BE2C (cell line): ENCODE measurements at regions not wholly inside any gene's neighbourhood (a gene's known extent, or its start where the extent isn't known, plus 50 kb on each side); places are given as distances from the start of the nearest gene placed in this dataset.
"Not testable (repeated sequence)": the region's sequence is repeated elsewhere in the genome, so short reads cannot be mapped to it uniquely, and the experiment has no call there.

Source experiments
- DNase-seq: peaks from one replicate; pipeline ENCODE4 v3.0.0-alpha.2; 2020
- H3K27me3 ChIP-seq: fragments of 250-450 bp; sonication (Bioruptor Pico); 2 replicates; pipeline ENCODE4 v1.5.1; 2020; ENCODE audit warnings: mild to moderate bottlenecking
- H3K36me3 ChIP-seq: fragments of 250-450 bp; sonication (Bioruptor Pico); 2 replicates; pipeline ENCODE4 v1.5.1; 2020; ENCODE audit warnings: mild to moderate bottlenecking
- H3K4me1 ChIP-seq: fragments of 250-450 bp; sonication (Bioruptor Pico); 2 replicates; pipeline ENCODE4 v1.5.1; 2020
- H3K4me3 ChIP-seq: 2 replicates; pipeline ENCODE4 v1.5.1; 2011; ENCODE audit warnings: low read depth, low read length
- H3K9me3 ChIP-seq: fragments of 250-450 bp; sonication (Bioruptor Pico); 2 replicates; pipeline ENCODE4 v1.5.1; 2020
- CTCF ChIP-seq: IDR thresholded peaks from 2 replicates; pipeline ENCODE4 v1.5.1; 2012; ENCODE audit warnings: mild to moderate bottlenecking, low read depth, low read length

- Histone ChIP-seq H3K36me3 (no peaks in the 10 kb centered on the region), H3K9me3 (no peaks in the 10 kb centered on the region), H3K4me1 (no peaks in the 10 kb centered on the region), H3K27me3 (no peaks in the 10 kb centered on the region), H3K4me3 (no peak overlapping the region)
- no peak for TF ChIP-seq CTCF
- DNase-seq, result no peak
These were observed 240.9 kb downstream of the TMEM121 start for GRCh38 chr14:105767315-105767714.

- not testable (repeated sequence) for H3K36me3 ChIP-seq, H3K4me3 ChIP-seq, H3K4me1 ChIP-seq, H3K27me3 ChIP-seq, DNase-seq, H3K9me3 ChIP-seq
These were observed 241.7 kb downstream of the TMEM121 start for GRCh38 chr14:105768039-105768438.

- DNase-seq, H3K27me3 ChIP-seq: not testable (repeated sequence)
These were observed 242.8 kb downstream of the TMEM121 start for GRCh38 chr14:105769061-105769730.

GRCh38 chr14:105770619-105771216, 244.3 kb downstream of the TMEM121 start:
- H3K9me3 ChIP-seq, H3K27me3 ChIP-seq, H3K36me3 ChIP-seq, H3K4me3 ChIP-seq, H3K4me1 ChIP-seq, DNase-seq: not testable (repeated sequence)

More at GRCh38 chr14:105769061-105769730, 242.8 kb downstream of the TMEM121 start:
- H3K4me1 ChIP-seq, H3K9me3 ChIP-seq, H3K4me3 ChIP-seq, H3K36me3 ChIP-seq: not testable (repeated sequence)

- not testable (repeated sequence) for H3K4me3 ChIP-seq
These were observed 245.2 kb downstream of the TMEM121 start for GRCh38 chr14:105771261-105772226.

GRCh38 chr14:105772710-105773250, 246.4 kb downstream of the TMEM121 start:
- not testable (repeated sequence) for DNase-seq, H3K4me3 ChIP-seq, H3K9me3 ChIP-seq, H3K4me1 ChIP-seq, H3K36me3 ChIP-seq, H3K27me3 ChIP-seq

More at GRCh38 chr14:105771261-105772226, 245.2 kb downstream of the TMEM121 start:
- DNase-seq, H3K27me3 ChIP-seq, H3K9me3 ChIP-seq, H3K36me3 ChIP-seq, H3K4me1 ChIP-seq: not testable (repeated sequence)

GRCh38 chr14:105773584-105773983, 247.2 kb downstream of the TMEM121 start:
- H3K27me3 ChIP-seq, result no peaks in the 10 kb centered on the region
- DNase-seq, result no peak
- no peaks in the 10 kb centered on the region for H3K9me3 ChIP-seq
- H3K36me3 ChIP-seq, result no peaks in the 10 kb centered on the region
- no peaks in the 10 kb centered on the region for H3K4me1 ChIP-seq
- H3K4me3 ChIP-seq, result no peak overlapping the region
- TF ChIP-seq CTCF, result no peak

- Histone ChIP-seq H3K4me1 (no peaks in the 10 kb centered on the region), H3K9me3 (no peaks in the 10 kb centered on the region), H3K4me3 (no peak overlapping the region), H3K27me3 (no peaks in the 10 kb centered on the region), H3K36me3 (no peaks in the 10 kb centered on the region)
- DNase-seq, result no peak
- TF ChIP-seq CTCF, result no peak
These were observed 247.6 kb downstream of the TMEM121 start for GRCh38 chr14:105774001-105774400.

- not testable (repeated sequence) for H3K9me3 ChIP-seq, H3K4me3 ChIP-seq, H3K36me3 ChIP-seq, H3K4me1 ChIP-seq, DNase-seq, H3K27me3 ChIP-seq
These were observed 248.4 kb downstream of the TMEM121 start for GRCh38 chr14:105774585-105775348.

GRCh38 chr14:105775349-105775923, 249.1 kb downstream of the TMEM121 start:
- not testable (repeated sequence) for H3K4me3 ChIP-seq, H3K9me3 ChIP-seq, H3K4me1 ChIP-seq, H3K27me3 ChIP-seq, H3K36me3 ChIP-seq, DNase-seq

GRCh38 chr14:105776112-105776511, 249.7 kb downstream of the TMEM121 start:
- H3K4me3 ChIP-seq, H3K27me3 ChIP-seq, H3K4me1 ChIP-seq, DNase-seq, H3K36me3 ChIP-seq, H3K9me3 ChIP-seq: not testable (repeated sequence)
